Stimulated activated CD4-positive, alpha-beta T cell treated with anti-CD3 and anti-CD28 coated beads, Interleukin-4, amount 100 ng/mL, for 24 hours (primary cell): ENCODE measurements at regions not wholly inside any gene's neighbourhood (a gene's known extent, or its start where the extent isn't known, plus 50 kb on each side); places are given as distances from the start of the nearest gene placed in this dataset.
A peak's percentile ranks its signal among the peaks of the same experiment; 100 is the strongest.
"Not testable (repeated sequence)": the region's sequence is repeated elsewhere in the genome, so short reads cannot be mapped to it uniquely, and the experiment has no call there.

Experiments
- DNase-seq: peaks from one replicate; pipeline ENCODE4 v3.0.0-alpha.2; 2020

- not testable (repeated sequence) for DNase-seq
Measured at GRCh38 chr17:20917610-20918306, 125.1 kb downstream of the USP22 start.

DNA sequence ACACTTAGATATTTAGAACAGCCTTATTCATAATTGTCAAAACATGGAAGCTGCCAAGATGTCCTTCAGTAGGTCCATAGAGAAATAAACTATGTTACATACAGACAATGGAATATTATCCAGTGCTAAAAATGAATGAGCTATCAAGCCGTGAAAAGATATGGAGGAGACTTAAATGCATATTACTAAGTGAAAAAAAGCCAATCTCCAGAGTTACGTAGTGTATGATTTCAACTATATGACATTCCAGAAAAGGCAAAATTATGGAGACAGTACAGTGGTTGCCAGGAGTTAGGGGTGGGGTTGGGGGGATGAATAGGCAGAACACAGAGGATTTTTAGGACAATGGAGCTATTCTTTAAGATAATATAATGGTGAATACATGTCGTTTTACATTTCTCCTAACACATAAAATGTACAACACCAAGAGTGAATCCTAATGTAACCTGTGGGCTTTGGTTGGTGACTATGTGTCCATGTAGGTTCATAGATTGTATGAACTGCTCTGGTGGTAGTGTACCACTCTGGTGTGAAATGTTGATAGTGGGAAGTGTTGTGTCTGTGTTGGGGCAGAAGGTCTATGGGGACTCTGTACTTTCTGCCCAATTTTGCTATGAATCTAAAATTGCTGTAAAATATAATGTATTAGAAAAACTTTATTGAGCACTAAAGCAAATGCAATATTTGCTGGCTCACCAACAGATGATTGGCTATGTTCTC lies 122.6 kb downstream of the USP22 start:
- DNase-seq, result no peak

DNA sequence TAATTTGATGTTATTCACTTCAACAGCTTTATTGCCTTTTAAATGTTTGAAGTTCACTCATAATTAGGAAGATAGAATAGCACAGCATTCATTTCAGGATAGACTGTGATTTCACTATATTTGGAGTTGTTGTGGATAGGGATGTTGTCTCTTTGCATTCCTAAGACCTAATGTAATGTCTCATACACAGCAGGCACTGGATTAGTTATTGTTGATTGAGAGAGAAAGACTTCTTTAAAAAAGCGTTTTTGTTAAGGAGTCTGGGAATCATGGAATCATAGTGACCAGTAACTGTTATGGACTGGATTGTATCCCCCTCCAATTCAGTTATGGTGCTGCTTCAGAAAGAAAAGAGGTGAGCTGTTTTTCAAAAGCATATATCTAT lies 122.0 kb downstream of the USP22 start:
- no peak for DNase-seq

- DNase-seq, result no peak
Measured at GRCh38 chr17:20922128-20922670, 120.6 kb downstream of the USP22 start.

- DNase-seq, result no peak
Measured at GRCh38 chr17:20924306-20924705, 118.5 kb downstream of the USP22 start.

GRCh38 chr17:20925091-20925490 lies 117.7 kb downstream of the USP22 start:
- no peak for DNase-seq

DNA sequence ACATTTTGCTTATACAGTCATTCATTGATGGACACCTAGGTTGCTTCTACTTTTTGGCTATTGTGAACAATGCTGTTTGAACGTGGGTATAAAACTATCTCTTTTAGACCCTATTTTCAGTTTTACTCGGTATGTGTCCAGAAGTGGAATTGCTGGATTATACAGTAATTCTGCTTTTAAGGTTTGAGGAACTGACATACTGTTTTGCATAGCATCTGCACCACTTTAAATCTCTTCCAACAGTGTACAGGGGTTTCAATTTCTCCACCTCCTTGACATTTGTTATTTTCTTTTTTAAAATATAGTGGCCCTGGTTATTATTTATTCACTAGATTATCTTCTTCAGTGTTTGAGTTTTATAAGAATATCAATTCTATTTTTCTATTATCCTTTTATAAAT lies 116.9 kb downstream of the USP22 start:
- DNase-seq, result no peak

DNA sequence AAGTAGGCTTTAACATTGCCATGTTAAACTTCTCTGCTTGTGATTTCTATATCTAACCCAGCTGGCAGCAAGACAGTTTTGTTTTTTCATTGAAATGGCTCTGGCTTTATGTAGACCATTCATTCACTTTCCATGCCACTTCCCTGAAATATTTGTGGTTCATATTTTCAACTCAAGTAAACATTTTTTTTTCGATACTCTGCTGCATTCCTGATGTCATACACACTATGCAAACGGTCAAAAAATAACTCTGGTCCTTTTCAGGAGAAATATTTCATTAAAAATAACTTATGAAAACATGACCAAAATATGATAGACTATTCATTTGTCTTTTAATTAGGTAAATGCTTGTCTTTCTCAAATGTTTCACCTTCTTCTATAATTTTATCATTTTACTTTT lies 116.3 kb downstream of the USP22 start:
- DNase-seq, result no peak

GRCh38 chr17:20927308-20927977 lies 115.4 kb downstream of the USP22 start:
- no peak for DNase-seq

GRCh38 chr17:20929334-20929733 lies 113.5 kb downstream of the USP22 start:
- DNase-seq, result no peak

GRCh38 chr17:20930081-20930760 lies 112.6 kb downstream of the USP22 start:
- DNase-seq, result no peak

DNA sequence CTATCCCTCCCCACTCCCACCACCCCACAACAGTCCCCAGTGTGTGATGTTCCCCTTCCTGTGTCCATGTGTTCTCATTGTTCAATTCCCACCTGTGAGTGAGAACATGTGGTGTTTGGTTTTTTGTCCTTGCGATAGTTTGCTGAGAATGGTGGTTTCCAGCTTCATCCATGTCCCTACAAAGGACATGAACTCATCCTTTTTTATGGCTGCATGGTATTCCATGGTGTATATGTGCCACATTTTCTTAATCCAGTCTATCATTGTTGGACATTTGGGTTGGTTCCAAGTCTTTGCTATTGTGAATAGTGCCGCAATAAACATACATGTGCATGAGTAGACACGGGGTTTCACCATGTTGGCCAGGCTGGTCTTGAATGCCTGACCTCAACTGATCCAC lies 109.8 kb downstream of the USP22 start:
- DNase-seq, result not testable (repeated sequence)

DNA sequence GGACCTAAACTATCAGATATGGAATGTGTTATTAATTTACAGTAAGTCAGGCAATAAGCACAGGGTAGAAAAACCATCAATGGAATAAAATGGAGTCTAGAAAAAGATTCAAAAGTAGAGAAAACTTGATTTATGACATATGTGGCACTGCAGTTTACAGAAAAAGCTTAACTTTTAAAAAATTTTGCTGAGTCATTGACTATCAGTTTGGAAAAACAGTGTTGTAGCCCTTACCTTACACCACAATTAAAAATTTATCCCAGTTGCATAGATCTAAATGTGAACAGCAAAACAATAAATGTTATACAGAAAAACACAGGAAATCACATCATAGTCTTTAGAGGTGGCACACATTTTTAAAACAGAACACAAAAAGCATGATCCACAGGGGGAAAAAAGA lies 108.5 kb downstream of the USP22 start:
- DNase-seq, result no peak

GRCh38 chr17:20935740-20936139 lies 107.1 kb downstream of the USP22 start:
- no peak for DNase-seq

DNA sequence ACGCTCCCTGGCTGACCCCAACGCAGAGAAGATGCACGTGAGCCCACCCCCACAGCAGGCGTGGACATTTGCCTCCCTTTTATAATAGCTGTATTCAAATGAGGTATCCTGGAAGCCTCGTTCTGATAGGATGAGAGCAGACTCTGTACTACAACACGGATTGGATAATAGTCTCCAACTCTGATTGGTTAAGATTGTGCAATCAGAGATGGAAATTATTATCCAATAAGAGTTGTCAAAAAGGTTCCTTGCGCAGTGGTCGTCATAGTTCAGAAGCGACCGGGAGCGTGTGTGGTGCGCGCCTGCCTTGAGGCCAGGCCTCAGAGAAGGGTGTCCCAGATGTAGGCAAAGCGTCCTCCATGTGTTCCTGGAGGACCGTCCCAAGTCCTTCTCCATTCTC lies 104.6 kb downstream of the USP22 start:
- no peak for DNase-seq

GRCh38 chr17:20938988-20939615 lies 103.7 kb downstream of the USP22 start:
- DNase-seq, result no peak

GRCh38 chr17:20941872-20942271 lies 100.9 kb downstream of the USP22 start:
- DNase-seq, result no peak

DNA sequence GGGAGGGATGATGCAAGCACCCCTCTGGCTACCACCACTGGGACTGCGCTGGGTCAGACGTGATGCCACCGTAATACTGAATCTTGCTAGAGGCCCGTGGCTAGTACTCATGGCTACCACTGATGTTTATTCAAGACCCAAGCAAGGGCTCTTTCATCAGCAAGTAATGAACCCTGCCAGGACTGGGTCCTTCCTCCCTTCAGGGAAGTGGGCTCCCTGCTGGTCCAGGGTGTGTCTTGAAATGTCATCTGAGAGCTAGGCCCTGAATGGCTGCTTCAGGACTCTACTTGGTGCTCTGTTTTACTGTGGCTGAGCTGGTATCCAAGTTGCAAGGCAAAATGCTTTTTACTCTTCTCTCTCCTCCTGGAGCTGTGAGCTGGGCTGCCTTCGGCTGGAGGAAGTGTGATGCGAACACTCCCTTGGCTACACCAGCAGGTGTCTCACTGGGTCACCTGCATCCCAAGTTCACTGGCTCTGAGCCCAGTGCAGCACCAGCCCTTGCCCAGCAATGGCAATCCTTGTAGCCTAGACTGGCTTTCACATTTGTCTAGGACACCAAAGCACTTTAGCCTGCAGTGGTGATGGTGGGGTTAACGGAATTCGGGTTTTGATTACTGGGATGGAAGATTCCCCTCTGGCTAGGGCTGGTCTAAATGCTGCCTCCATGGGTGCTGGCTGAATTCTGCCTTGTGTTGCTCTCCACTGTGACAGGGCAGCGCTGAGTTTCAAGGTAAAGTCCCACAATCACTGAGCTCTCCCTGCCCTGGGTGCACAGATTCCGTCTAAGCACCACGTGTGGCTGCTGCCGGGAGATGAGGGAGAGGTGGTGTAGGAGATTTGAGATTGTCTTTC lies 98.6 kb downstream of the USP22 start:
- DNase-seq, result peak; percentile 10

DNA sequence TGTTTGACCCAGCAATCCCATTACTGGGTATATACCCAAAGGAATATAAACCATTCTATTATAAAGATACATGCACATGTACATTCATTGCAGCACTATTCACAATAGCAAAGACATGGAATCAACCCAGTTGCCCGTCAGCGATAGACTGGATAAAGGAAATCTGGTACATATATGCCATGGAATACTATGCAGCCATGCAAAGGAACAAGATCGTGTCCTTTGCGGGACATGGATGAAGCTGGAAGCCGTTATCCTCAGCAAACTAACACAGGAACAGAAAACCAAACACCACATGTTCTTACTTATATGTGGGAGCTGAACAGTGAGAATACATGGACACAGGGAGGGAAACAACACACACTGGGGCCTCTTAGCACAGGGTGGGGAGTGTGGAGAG lies 95.1 kb downstream of the USP22 start:
- not testable (repeated sequence) for DNase-seq

GRCh38 chr17:20948984-20949777 lies 93.6 kb downstream of the USP22 start:
- DNase-seq, result peak; percentile 11
